Astrocyte (in vitro differentiated cells and primary cell): ENCODE measurements at regions not wholly inside any gene's neighbourhood (a gene's known extent, or its start where the extent isn't known, plus 50 kb on each side); places are given as distances from the start of the nearest gene placed in this dataset.

Source experiments
- DNase-seq: peaks from one replicate; pipeline ENCODE4 v3.0.0-alpha.2; 2010; ENCODE audit warnings: low read depth
- FAIRE-seq: peaks from 2 replicates; lab custom pipeline; 2011; peaks lifted over from hg19 to GRCh38; lab: Jason Lieb, UNC
- H2AFZ ChIP-seq: 2 replicates; pipeline ENCODE4 v1.6.0; 2012; ENCODE audit warnings: low read depth, low read length, inconsistent platforms
- H3K27ac ChIP-seq: 2 replicates; pipeline ENCODE4 v1.5.1; 2011; ENCODE audit warnings: low read depth, low read length, inconsistent platforms
- H3K27me3 ChIP-seq: 2 replicates; pipeline ENCODE4 v1.6.0; 2011; ENCODE audit warnings: low read length, inconsistent platforms; ENCODE audit not compliant: insufficient read depth
- H3K36me3 ChIP-seq: 2 replicates; pipeline ENCODE4 v1.5.1; 2011; ENCODE audit warnings: low read length, inconsistent platforms; ENCODE audit not compliant: insufficient read depth
- H3K4me1 ChIP-seq: 2 replicates; pipeline ENCODE4 v1.5.1; 2011; ENCODE audit warnings: low read length, inconsistent platforms; ENCODE audit not compliant: insufficient read depth
- H3K4me2 ChIP-seq: 2 replicates; pipeline ENCODE4 v1.6.0; 2012; ENCODE audit warnings: low read length, inconsistent platforms
- H3K4me3 ChIP-seq: 2 replicates; pipeline ENCODE4 v1.5.1; 2011; ENCODE audit warnings: low read depth, mild to moderate bottlenecking, low read length, inconsistent platforms; ENCODE audit not compliant: insufficient read depth
- H3K79me2 ChIP-seq: 2 replicates; pipeline ENCODE4 v1.6.0; 2012; ENCODE audit warnings: mild to moderate bottlenecking, low read length, inconsistent platforms; ENCODE audit not compliant: insufficient read depth
- H3K9ac ChIP-seq: 2 replicates; pipeline ENCODE4 v1.6.0; 2012; ENCODE audit warnings: mild to moderate bottlenecking, low read length, inconsistent platforms
- H3K9me3 ChIP-seq: 2 replicates; pipeline ENCODE4 v1.5.1; 2012; ENCODE audit warnings: low read depth, mild to moderate bottlenecking, low read length, inconsistent platforms; ENCODE audit not compliant: insufficient read depth
- H4K20me1 ChIP-seq: 2 replicates; pipeline ENCODE4 v1.6.0; 2012; ENCODE audit warnings: low read length, inconsistent platforms; ENCODE audit not compliant: insufficient read depth
- H3K27ac Mint-ChIP-seq: one replicate; pipeline ENCODE4 v1.8.0; 2021; ENCODE audit warnings: mild to moderate bottlenecking, mixed read lengths; ENCODE audit not compliant: unreplicated experiment
- H3K27me3 Mint-ChIP-seq: one replicate; pipeline ENCODE4 v1.8.0; 2021; ENCODE audit warnings: low read depth, mixed read lengths; ENCODE audit not compliant: unreplicated experiment
- H3K36me3 Mint-ChIP-seq: one replicate; pipeline ENCODE4 v1.8.0; 2021; ENCODE audit warnings: low read depth, mixed read lengths; ENCODE audit not compliant: unreplicated experiment
- H3K4me1 Mint-ChIP-seq: one replicate; pipeline ENCODE4 v1.8.0; 2021; ENCODE audit warnings: low read depth, mixed read lengths; ENCODE audit not compliant: unreplicated experiment
- H3K4me3 Mint-ChIP-seq: one replicate; pipeline ENCODE4 v1.8.0; 2021; ENCODE audit warnings: mild to moderate bottlenecking, moderate library complexity, mixed read lengths; ENCODE audit not compliant: unreplicated experiment
- H3K9me3 Mint-ChIP-seq: one replicate; pipeline ENCODE4 v1.8.0; 2021; ENCODE audit warnings: mild to moderate bottlenecking, mixed read lengths; ENCODE audit not compliant: unreplicated experiment
- CTCF ChIP-seq: IDR thresholded peaks from 2 replicates; pipeline ENCODE4 v1.5.1; 2011; ENCODE audit warnings: low read depth, mild to moderate bottlenecking, inconsistent platforms, low read length, moderate library complexity; ENCODE audit not compliant: insufficient read depth
- EZH2 ChIP-seq: IDR thresholded peaks from 2 replicates; pipeline ENCODE4 v1.6.1; 2012; ENCODE audit warnings: mild to moderate bottlenecking, low read length, inconsistent platforms; ENCODE audit not compliant: insufficient read depth

- DNase-seq (no peak), FAIRE-seq (no peak)
- H3K9me3 ChIP-seq, result peaks cover 6% of the 10 kb centered on the region
- Mint-ChIP-seq H3K9me3 (peaks cover 3% of the 10 kb centered on the region), H3K27ac (no peak overlapping the region), H3K4me1 (no peaks in the 10 kb centered on the region), H3K4me3 (no peak overlapping the region), H3K27me3 (peaks cover 23% of the 10 kb centered on the region), H3K36me3 (no peaks in the 10 kb centered on the region)
- H3K36me3 ChIP-seq, result no peaks in the 10 kb centered on the region
- H3K27me3 ChIP-seq, result no peaks in the 10 kb centered on the region
- H3K4me1 ChIP-seq, result no peaks in the 10 kb centered on the region
- H3K9ac ChIP-seq, result no peak overlapping the region
- no peak overlapping the region for H2AFZ ChIP-seq
- H4K20me1 ChIP-seq, result no peaks in the 10 kb centered on the region
- no peaks in the 10 kb centered on the region for H3K79me2 ChIP-seq
- H3K4me3 ChIP-seq, result no peak overlapping the region
- H3K27ac ChIP-seq, result no peak overlapping the region
- no peak for TF ChIP-seq CTCF
- TF ChIP-seq EZH2, result no peak
- no peak overlapping the region for H3K4me2 ChIP-seq
Measured at GRCh38 chr2:2912293-2912692, 465.3 kb downstream of the EIPR1 start.

GRCh38 chr2:2910259-2910658 is 467.4 kb downstream of the EIPR1 start:
- no peak for FAIRE-seq

More at GRCh38 chr2:2910259-2910658, 467.4 kb downstream of the EIPR1 start:
- Histone ChIP-seq H3K79me2 (no peaks in the 10 kb centered on the region), H3K9me3 (peaks cover 6% of the 10 kb centered on the region), H3K9ac (no peak overlapping the region), H3K36me3 (no peaks in the 10 kb centered on the region), H4K20me1 (no peaks in the 10 kb centered on the region), H3K27me3 (no peaks in the 10 kb centered on the region), H3K4me2 (no peak overlapping the region), H3K27ac (no peak overlapping the region), H2AFZ (no peak overlapping the region), H3K4me1 (no peaks in the 10 kb centered on the region), H3K4me3 (no peak overlapping the region)
- no peak overlapping the region for H3K27ac Mint-ChIP-seq
- H3K27me3 Mint-ChIP-seq, result peaks cover 25% of the 10 kb centered on the region
- H3K4me1 Mint-ChIP-seq, result no peaks in the 10 kb centered on the region
- no peaks in the 10 kb centered on the region for H3K36me3 Mint-ChIP-seq
- TF ChIP-seq EZH2, result no peak
- TF ChIP-seq CTCF, result no peak
- H3K4me3 Mint-ChIP-seq, result no peak overlapping the region
- no peaks in the 10 kb centered on the region for H3K9me3 Mint-ChIP-seq
- no peak for DNase-seq
